Iris pigment epithelial cell (primary cell): ENCODE measurements at regions not wholly inside any gene's neighbourhood (a gene's known extent, or its start where the extent isn't known, plus 50 kb on each side); places are given as distances from the start of the nearest gene placed in this dataset.

Experiments
- DNase-seq: peaks from one replicate; pipeline ENCODE4 v3.0.0-alpha.2; 2011; ENCODE audit warnings: low read depth

GRCh38 chr2:181305301-181306123 lies 151.7 kb upstream of the ITGA4 start:
- DNase-seq = peak; percentile 49

GRCh38 chr2:181306785-181307184 lies 150.4 kb upstream of the ITGA4 start:
- DNase-seq = peak; percentile 44

GRCh38 chr2:181307203-181307991 lies 149.8 kb upstream of the ITGA4 start:
- no peak for DNase-seq

GRCh38 chr2:181308766-181309515 lies 148.2 kb upstream of the ITGA4 start:
- DNase-seq = no peak

GRCh38 chr2:181309586-181309985 lies 147.6 kb upstream of the ITGA4 start:
- DNase-seq = no peak

GRCh38 chr2:181310967-181311366 lies 146.2 kb upstream of the ITGA4 start:
- DNase-seq = no peak

GRCh38 chr2:181311837-181312236 lies 145.3 kb upstream of the ITGA4 start:
- no peak for DNase-seq

- no peak for DNase-seq
Observed at GRCh38 chr2:181312515-181312927, 144.7 kb upstream of the ITGA4 start.

GRCh38 chr2:181313845-181314244 lies 143.3 kb upstream of the ITGA4 start:
- DNase-seq = no peak

- DNase-seq = no peak
Observed at GRCh38 chr2:181314551-181314950, 142.6 kb upstream of the ITGA4 start.

- no peak for DNase-seq
Observed at GRCh38 chr2:181317511-181317910, 139.7 kb upstream of the ITGA4 start.

- DNase-seq = no peak
Observed at GRCh38 chr2:181318504-181319280, 138.5 kb upstream of the ITGA4 start.

- DNase-seq = no peak
Observed at GRCh38 chr2:181319286-181319685, 137.9 kb upstream of the ITGA4 start.

- DNase-seq = no peak
Observed at GRCh38 chr2:181320638-181321037, 136.5 kb upstream of the ITGA4 start.

- no peak for DNase-seq
Observed at GRCh38 chr2:181324912-181325311, 132.3 kb upstream of the ITGA4 start.

GRCh38 chr2:181326661-181327060 lies 130.5 kb upstream of the ITGA4 start:
- no peak for DNase-seq

- no peak for DNase-seq
Observed at GRCh38 chr2:181330286-181330685, 126.9 kb upstream of the ITGA4 start.

- no peak for DNase-seq
Observed at GRCh38 chr2:181332044-181332605, 125.1 kb upstream of the ITGA4 start.

GRCh38 chr2:181334158-181334826 lies 122.9 kb upstream of the ITGA4 start:
- no peak for DNase-seq

- no peak for DNase-seq
Observed at GRCh38 chr2:181340891-181341290, 116.3 kb upstream of the ITGA4 start.
